ENCODE measurements at regions not wholly inside any gene's neighbourhood (a gene's known extent, or its start where the extent isn't known, plus 50 kb on each side); places are given as distances from the start of the nearest gene placed in this dataset.

GRCh38 chr13:89899302-89900103 is 1448.0 kb upstream of the MIR17HG start:
- no peaks in the 10 kb centered on the region for H3K9me3 ChIP-seq (ENCODE audit: low read depth)
- TF ChIP-seq, protein P1, sequence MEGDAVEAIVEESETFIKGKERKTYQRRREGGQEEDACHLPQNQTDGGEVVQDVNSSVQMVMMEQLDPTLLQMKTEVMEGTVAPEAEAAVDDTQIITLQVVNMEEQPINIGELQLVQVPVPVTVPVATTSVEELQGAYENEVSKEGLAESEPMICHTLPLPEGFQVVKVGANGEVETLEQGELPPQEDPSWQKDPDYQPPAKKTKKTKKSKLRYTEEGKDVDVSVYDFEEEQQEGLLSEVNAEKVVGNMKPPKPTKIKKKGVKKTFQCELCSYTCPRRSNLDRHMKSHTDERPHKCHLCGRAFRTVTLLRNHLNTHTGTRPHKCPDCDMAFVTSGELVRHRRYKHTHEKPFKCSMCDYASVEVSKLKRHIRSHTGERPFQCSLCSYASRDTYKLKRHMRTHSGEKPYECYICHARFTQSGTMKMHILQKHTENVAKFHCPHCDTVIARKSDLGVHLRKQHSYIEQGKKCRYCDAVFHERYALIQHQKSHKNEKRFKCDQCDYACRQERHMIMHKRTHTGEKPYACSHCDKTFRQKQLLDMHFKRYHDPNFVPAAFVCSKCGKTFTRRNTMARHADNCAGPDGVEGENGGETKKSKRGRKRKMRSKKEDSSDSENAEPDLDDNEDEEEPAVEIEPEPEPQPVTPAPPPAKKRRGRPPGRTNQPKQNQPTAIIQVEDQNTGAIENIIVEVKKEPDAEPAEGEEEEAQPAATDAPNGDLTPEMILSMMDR (IDR thresholded peaks at IDR 0.05; ENCODE audit: poor library complexity), result no peak
- TF ChIP-seq EZH2 (IDR thresholded peaks at IDR 0.05; ENCODE audit: borderline replicate concordance) (no peak), EZH2phosphoT487 (IDR thresholded peaks at IDR 0.05; ENCODE audit: low read depth, severe bottlenecking, unreplicated experiment) (no peak)
- H2AFZ ChIP-seq, result no peak overlapping the region
- no peaks in the 10 kb centered on the region for H3K36me3 ChIP-seq (replicated peaks; ENCODE audit: insufficient read depth, low read depth)
- 64% methylated on average over 5 of the region's 5 CpGs for WGBS (ENCODE audit: low lambda C conversion rate, missing lambda C conversion rate)
- H3K27ac ChIP-seq, result no peak overlapping the region
- H3K4me3 ChIP-seq, result no peak overlapping the region
- H3K79me2 ChIP-seq, result no peaks in the 10 kb centered on the region
- no peaks in the 10 kb centered on the region for H3K27me3 ChIP-seq
- no peaks in the 10 kb centered on the region for H4K20me1 ChIP-seq (ENCODE audit: insufficient read depth, poor library complexity, severe bottlenecking)
- no peak for DNase-seq (ENCODE audit: low spot score)
- no peaks in the 10 kb centered on the region for H3K4me1 ChIP-seq (ENCODE audit: insufficient read depth)
- no peaks in the 10 kb centered on the region for H3K9me2 ChIP-seq (replicated peaks; ENCODE audit: insufficient read depth)
- no peak overlapping the region for H3K4me2 ChIP-seq

GRCh38 chr13:89900104-89900765 is 1447.3 kb upstream of the MIR17HG start:
- TF ChIP-seq EZH2phosphoT487 (IDR thresholded peaks at IDR 0.05; ENCODE audit: low read depth, severe bottlenecking, unreplicated experiment), result no peak
- no peak for TF ChIP-seq EZH2 (IDR thresholded peaks at IDR 0.05; ENCODE audit: borderline replicate concordance)
- TF ChIP-seq, protein P1 (IDR thresholded peaks at IDR 0.05; ENCODE audit: poor library complexity), result no peak
- Histone ChIP-seq H3K9me2 (replicated peaks; ENCODE audit: insufficient read depth) (no peaks in the 10 kb centered on the region), H3K4me3 (no peak overlapping the region), H3K4me1 (ENCODE audit: insufficient read depth) (no peaks in the 10 kb centered on the region), H3K36me3 (replicated peaks; ENCODE audit: insufficient read depth, low read depth) (no peaks in the 10 kb centered on the region), H3K27me3 (no peaks in the 10 kb centered on the region), H3K9me3 (ENCODE audit: low read depth) (no peaks in the 10 kb centered on the region), H2AFZ (no peak overlapping the region), H4K20me1 (ENCODE audit: insufficient read depth, poor library complexity, severe bottlenecking) (no peaks in the 10 kb centered on the region), H3K79me2 (no peaks in the 10 kb centered on the region), H3K4me2 (no peak overlapping the region), H3K27ac (no peak overlapping the region)
- DNase-seq (ENCODE audit: low spot score), result no peak
- WGBS (ENCODE audit: low lambda C conversion rate, missing lambda C conversion rate), result 80% methylated on average over 5 of the region's 5 CpGs

DNA sequence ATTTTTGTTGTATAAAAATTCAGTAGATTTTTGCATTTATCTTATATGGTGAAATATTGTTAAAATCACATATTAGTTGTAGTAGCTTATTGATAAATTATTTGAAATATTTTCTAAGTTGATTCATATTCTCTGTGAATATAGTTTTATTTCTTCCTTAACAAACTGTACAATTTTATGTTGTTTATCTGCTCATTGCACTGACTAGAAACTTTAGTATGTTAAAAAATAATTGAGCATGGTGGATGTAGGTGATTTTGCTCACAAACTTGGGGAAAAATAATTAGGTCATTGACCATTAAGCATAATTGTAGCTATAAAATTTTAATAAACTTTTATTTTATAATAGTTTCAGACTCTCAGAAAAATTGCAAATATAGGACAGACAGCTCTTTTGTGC is 1445.3 kb upstream of the MIR17HG start:
- Histone ChIP-seq H3K36me3 (replicated peaks; ENCODE audit: insufficient read depth, low read depth) (no peaks in the 10 kb centered on the region), H3K79me2 (no peaks in the 10 kb centered on the region), H3K27ac (no peak overlapping the region), H3K4me3 (no peak overlapping the region), H3K9me2 (replicated peaks; ENCODE audit: insufficient read depth) (no peaks in the 10 kb centered on the region), H3K4me1 (ENCODE audit: insufficient read depth) (no peaks in the 10 kb centered on the region), H2AFZ (no peak overlapping the region), H4K20me1 (ENCODE audit: insufficient read depth, poor library complexity, severe bottlenecking) (no peaks in the 10 kb centered on the region), H3K27me3 (no peaks in the 10 kb centered on the region), H3K4me2 (no peak overlapping the region), H3K9me3 (ENCODE audit: low read depth) (no peaks in the 10 kb centered on the region)
- TF ChIP-seq EZH2 (IDR thresholded peaks at IDR 0.05; ENCODE audit: borderline replicate concordance), result no peak
- no peak for TF ChIP-seq EZH2phosphoT487 (IDR thresholded peaks at IDR 0.05; ENCODE audit: low read depth, severe bottlenecking, unreplicated experiment)
- TF ChIP-seq, protein P1 (IDR thresholded peaks at IDR 0.05; ENCODE audit: poor library complexity), result no peak
- DNase-seq (ENCODE audit: low spot score), result no peak
